Left colon (tissue), 2 donors: ENCODE measurements at regions not wholly inside any gene's neighbourhood (a gene's known extent, or its start where the extent isn't known, plus 50 kb on each side); places are given as distances from the start of the nearest gene placed in this dataset.

ENCODE experiments used
- ATAC-seq: fragments of 200-7000 bp; cut with Tn5 transposase; one replicate; pipeline ENCODE4 v1.9.1; 2020; ENCODE audit warnings: mild to moderate bottlenecking, moderate library complexity
- DNase-seq, 2 donors: peaks; one replicate each; pipeline ENCODE4 v3.0.0-alpha.2; 2020
- intact Hi-C, 2 donors: fragments of 100-400 bp; cut with DNase I in 1 of 2; cut with micrococcal nuclease in 1 of 2; formaldehyde crosslinking; loops; one replicate each; pipeline versions ENCODE4 v1.11.2 to v1.14.0; 2022; cut with DNase I, micrococcal nuclease
- donor health status: DM: no; HTN: no; CAD: no.
- donor health status: DM: yes; HTN: yes; CAD: no.

- DNase-seq = no peak
- intact Hi-C loops = no loop called here
- ATAC-seq = no peak
Observed at GRCh38 chr9:3585606-3586005, 59.8 kb upstream of the RFX3 start.

GRCh38 chr9:3578786-3579185 is 53.0 kb upstream of the RFX3 start:
- no peak for ATAC-seq
- intact Hi-C loops = no loop called here
- DNase-seq = no peak

GRCh38 chr9:3576328-3576727 is 50.5 kb upstream of the RFX3 start:
- ATAC-seq (no peak), DNase-seq (peak in 1 of 2 donors; percentile 13)
- intact Hi-C loops = no loop called here

- intact Hi-C loops = no loop called here
- ATAC-seq = no peak
- DNase-seq = no peak
Observed at GRCh38 chr9:3575821-3576220, 50.0 kb upstream of the RFX3 start.
